ENCODE measurements at regions not wholly inside any gene's neighbourhood (a gene's known extent, or its start where the extent isn't known, plus 50 kb on each side); places are given as distances from the start of the nearest gene placed in this dataset.

DNA sequence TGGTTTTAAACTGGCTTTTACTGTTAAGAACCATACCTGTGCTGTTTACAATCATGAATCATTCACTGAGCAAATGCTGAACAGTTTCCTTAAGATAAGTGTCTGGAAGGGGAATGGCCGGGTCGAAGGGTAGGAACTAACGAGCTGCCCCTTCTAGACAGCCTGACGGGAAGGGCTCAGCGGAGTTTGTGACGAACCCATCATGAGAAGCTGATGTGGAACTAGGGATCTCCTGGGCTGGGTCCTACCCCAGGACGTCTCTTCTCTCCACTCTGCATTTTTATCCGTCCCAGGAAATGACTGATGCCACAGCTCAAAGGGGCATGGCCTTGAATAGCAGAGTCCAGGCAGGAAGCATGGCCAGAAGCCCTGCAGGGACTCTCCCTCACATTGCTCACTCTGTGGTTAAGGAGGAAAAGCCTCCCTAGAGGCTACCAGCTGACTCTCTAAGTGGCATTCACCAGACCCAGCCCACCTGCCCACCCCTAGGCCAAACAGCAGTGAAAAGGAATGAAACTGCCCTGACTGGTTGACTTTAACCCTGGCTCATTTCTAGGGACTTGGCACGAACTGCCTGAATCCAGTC, 112.0 kb downstream of the PFKFB3 start:
- dilution Hi-C loops (cut with MboI; ENCODE audit: extremely low pct_ligation_motif_present, low sequenced_read_pairs) = no loop called here
- no peaks in the 10 kb centered on the region for H3K36me3 ChIP-seq (ENCODE audit: control insufficient read depth in 2 of 2, extremely low read depth in 1 of 2, insufficient read depth in 2 of 2, low read length in 2 of 2)
- FAIRE-seq (no peak), DNase-seq (ENCODE audit: low read depth, low spot score) (no peak)
- no peaks in the 10 kb centered on the region for H3K79me2 ChIP-seq (ENCODE audit: control insufficient read depth, insufficient read depth, low read length)
- intact Hi-C loops (cut with micrococcal nuclease) = no loop called here
- no peak overlapping the region for H3K4me2 ChIP-seq (ENCODE audit: insufficient read depth, low read length)
- CTCF ChIA-PET = no interaction called here
- no TSS peak for BruUV-seq (replicated peaks)
- no peaks in the 10 kb centered on the region for H4K20me1 ChIP-seq (replicated peaks; ENCODE audit: control insufficient read depth, extremely low read depth, insufficient read depth, low read length)
- H3K9me1 ChIP-seq (replicated peaks; ENCODE audit: control insufficient read depth, extremely low read depth, insufficient read depth, low read length) = no peaks in the 10 kb centered on the region
- TF ChIP-seq JUN (IDR thresholded peaks at IDR 0.05; ENCODE audit: borderline replicate concordance, insufficient read depth, insufficient read length, low read depth) = no peak
- no peak for TF ChIP-seq FOS (IDR thresholded peaks at IDR 0.05; ENCODE audit: borderline replicate concordance, insufficient read depth, low read length)
- TF ChIP-seq, protein P1, sequence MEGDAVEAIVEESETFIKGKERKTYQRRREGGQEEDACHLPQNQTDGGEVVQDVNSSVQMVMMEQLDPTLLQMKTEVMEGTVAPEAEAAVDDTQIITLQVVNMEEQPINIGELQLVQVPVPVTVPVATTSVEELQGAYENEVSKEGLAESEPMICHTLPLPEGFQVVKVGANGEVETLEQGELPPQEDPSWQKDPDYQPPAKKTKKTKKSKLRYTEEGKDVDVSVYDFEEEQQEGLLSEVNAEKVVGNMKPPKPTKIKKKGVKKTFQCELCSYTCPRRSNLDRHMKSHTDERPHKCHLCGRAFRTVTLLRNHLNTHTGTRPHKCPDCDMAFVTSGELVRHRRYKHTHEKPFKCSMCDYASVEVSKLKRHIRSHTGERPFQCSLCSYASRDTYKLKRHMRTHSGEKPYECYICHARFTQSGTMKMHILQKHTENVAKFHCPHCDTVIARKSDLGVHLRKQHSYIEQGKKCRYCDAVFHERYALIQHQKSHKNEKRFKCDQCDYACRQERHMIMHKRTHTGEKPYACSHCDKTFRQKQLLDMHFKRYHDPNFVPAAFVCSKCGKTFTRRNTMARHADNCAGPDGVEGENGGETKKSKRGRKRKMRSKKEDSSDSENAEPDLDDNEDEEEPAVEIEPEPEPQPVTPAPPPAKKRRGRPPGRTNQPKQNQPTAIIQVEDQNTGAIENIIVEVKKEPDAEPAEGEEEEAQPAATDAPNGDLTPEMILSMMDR (IDR thresholded peaks at IDR 0.05; ENCODE audit: extremely low read depth in 1 of 2, insufficient read depth in 1 of 2, low read depth in 1 of 2, low read length in 2 of 2) = no peak
- no peak for TF ChIP-seq POLR2AphosphoS5 (IDR thresholded peaks at IDR 0.05; ENCODE audit: insufficient read depth, low read depth, low read length)
- TF ChIP-seq POLR2A (IDR thresholded peaks at IDR 0.05; ENCODE audit: low read depth, low read length) = no peak
- no peak for TF ChIP-seq EZH2 (IDR thresholded peaks at IDR 0.05; ENCODE audit: borderline replicate concordance, low read depth, low read length, severe bottlenecking)
- TF ChIP-seq MYC (IDR thresholded peaks at IDR 0.05; ENCODE audit: low read depth, low read length) = no peak
- TF ChIP-seq GATA2 (IDR thresholded peaks at IDR 0.05; ENCODE audit: insufficient read depth, insufficient read length, low read depth, low read length) = no peak
- TF ChIP-seq, protein P2, sequence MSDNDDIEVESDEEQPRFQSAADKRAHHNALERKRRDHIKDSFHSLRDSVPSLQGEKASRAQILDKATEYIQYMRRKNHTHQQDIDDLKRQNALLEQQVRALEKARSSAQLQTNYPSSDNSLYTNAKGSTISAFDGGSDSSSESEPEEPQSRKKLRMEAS (IDR thresholded peaks at IDR 0.05; ENCODE audit: insufficient read depth, insufficient read length) = no peak
- H3K4me1 ChIP-seq (ENCODE audit: control insufficient read depth, extremely low read depth, insufficient read depth, low read length) = no peaks in the 10 kb centered on the region
- H3K9ac ChIP-seq (replicated peaks; ENCODE audit: extremely low read depth, insufficient read depth, low read length) = no peak overlapping the region
- peaks cover 4% of the 10 kb centered on the region in 2 experiments for H3K27me3 ChIP-seq (ENCODE audit: control insufficient read depth in 2 of 2, insufficient read depth in 2 of 2, low read length in 2 of 2)
- H3K27ac ChIP-seq (ENCODE audit: insufficient read depth, low read depth, low read length) = no peak overlapping the region
- no peak overlapping the region for H3K4me3 ChIP-seq (replicated peaks in 1 of 3; ENCODE audit: insufficient read depth in 1 of 3, low read depth in 1 of 3, low read length in 3 of 3)
- H2AFZ ChIP-seq (ENCODE audit: low read depth, low read length) = no peak overlapping the region
- H3K9me3 ChIP-seq (replicated peaks; ENCODE audit: control insufficient read depth, insufficient read depth, low read length) = no peaks in the 10 kb centered on the region
- POLR2A ChIA-PET = no interaction called here

Data from endothelial cell of umbilical vein (primary cell).